ENCODE measurements at regions not wholly inside any gene's neighbourhood (a gene's known extent, or its start where the extent isn't known, plus 50 kb on each side); places are given as distances from the start of the nearest gene placed in this dataset.
"Not testable (repeated sequence)": the region's sequence is repeated elsewhere in the genome, so short reads cannot be mapped to it uniquely, and the experiment has no call there.

GRCh38 chr13:33682646-33683045, 135.3 kb upstream of the RFC3 start:
- not testable (repeated sequence) for TF ChIP-seq POLR2A (IDR thresholded peaks at IDR 0.05; ENCODE audit: low read depth); POLR2AphosphoS5 (IDR thresholded peaks at IDR 0.05)

Measured in esophagus muscularis mucosa (tissue), 2 donors.